Medulla oblongata (tissue), 1 donor: ENCODE measurements at regions not wholly inside any gene's neighbourhood (a gene's known extent, or its start where the extent isn't known, plus 50 kb on each side); places are given as distances from the start of the nearest gene placed in this dataset.
"Not testable (repeated sequence)": the region's sequence is repeated elsewhere in the genome, so short reads cannot be mapped to it uniquely, and the experiment has no call there.

Experiments
- DNase-seq: peaks from one replicate; pipeline ENCODE4 v3.0.0-alpha.2; 2015; ENCODE audit errors: extremely low spot score

- no peak for DNase-seq
These were observed 55.5 kb downstream of the TPBG start for GRCh38 chr6:82419132-82419581.

DNA sequence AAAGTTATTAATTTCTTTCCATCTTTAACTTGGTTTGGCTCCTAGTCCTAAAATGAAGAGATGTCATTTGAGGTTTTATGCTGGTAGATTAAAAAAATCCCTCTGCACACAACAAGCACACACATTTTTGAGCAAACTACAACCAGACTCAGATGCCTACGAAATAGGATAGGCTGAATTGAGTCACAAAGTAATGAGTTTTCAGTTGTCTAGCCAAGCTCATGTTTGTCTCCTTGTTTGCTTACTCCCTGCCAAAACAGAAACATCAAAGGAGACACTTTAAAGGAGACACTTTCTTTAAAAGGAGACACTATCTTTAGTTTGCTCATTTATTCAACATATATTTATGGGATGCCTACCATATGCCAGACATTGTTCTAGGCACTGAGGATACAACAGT, 56.2 kb downstream of the TPBG start:
- no peak for DNase-seq

GRCh38 chr6:82430611-82431010, 67.0 kb downstream of the TPBG start:
- DNase-seq = no peak

GRCh38 chr6:82436740-82437139, 73.1 kb downstream of the TPBG start:
- DNase-seq = no peak

- no peak for DNase-seq
These were observed 74.1 kb downstream of the TPBG start for GRCh38 chr6:82437701-82438100.

GRCh38 chr6:82441047-82441855, 77.6 kb downstream of the TPBG start:
- no peak for DNase-seq

- no peak for DNase-seq
These were observed 78.6 kb downstream of the TPBG start for GRCh38 chr6:82442061-82442719.

- no peak for DNase-seq
These were observed 94.5 kb downstream of the TPBG start for GRCh38 chr6:82458147-82458546.

- no peak for DNase-seq
These were observed 95.1 kb downstream of the TPBG start for GRCh38 chr6:82458705-82459104.

- no peak for DNase-seq
These were observed 97.9 kb downstream of the TPBG start for GRCh38 chr6:82461536-82461935.

GRCh38 chr6:82467338-82467737, 103.7 kb downstream of the TPBG start:
- no peak for DNase-seq

- not testable (repeated sequence) for DNase-seq
These were observed 106.5 kb downstream of the TPBG start for GRCh38 chr6:82470123-82470522.

DNA sequence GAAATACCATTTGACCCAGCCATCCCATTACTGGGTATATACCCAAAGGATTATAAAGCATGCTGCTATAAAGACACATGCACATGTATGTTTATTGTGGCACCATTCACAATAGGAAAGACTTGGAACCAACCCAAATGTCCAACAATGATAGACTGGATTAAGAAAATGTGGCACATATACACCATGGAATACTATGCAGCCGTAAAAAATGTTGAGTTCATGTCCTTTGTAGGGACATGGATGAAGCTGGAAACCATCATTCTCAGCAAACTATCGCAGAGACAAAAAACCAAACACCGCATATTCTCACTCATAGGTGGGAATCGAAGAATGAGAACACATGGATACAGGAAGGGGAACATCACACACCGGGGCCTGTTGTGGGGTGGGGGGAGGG, 111.5 kb downstream of the TPBG start:
- DNase-seq = not testable (repeated sequence)

DNA sequence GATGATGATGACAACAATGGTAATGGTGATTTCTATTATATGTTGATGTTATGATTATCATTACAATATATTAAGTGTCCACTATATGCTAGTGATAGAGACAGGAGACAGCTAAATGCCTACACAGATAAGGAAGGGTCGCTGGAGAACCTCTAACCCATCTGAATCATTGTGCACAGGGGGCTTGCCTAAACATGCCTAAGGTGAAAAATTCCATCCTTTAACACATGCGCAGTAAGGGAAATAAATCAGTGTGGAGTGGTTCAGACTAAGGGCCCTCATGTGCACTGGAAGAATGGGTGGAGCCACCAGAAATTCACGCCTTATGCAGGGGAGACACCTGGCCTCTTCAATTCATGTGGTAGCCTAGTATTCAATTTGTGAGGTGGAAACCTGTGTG, 120.4 kb downstream of the TPBG start:
- DNase-seq = no peak

DNA sequence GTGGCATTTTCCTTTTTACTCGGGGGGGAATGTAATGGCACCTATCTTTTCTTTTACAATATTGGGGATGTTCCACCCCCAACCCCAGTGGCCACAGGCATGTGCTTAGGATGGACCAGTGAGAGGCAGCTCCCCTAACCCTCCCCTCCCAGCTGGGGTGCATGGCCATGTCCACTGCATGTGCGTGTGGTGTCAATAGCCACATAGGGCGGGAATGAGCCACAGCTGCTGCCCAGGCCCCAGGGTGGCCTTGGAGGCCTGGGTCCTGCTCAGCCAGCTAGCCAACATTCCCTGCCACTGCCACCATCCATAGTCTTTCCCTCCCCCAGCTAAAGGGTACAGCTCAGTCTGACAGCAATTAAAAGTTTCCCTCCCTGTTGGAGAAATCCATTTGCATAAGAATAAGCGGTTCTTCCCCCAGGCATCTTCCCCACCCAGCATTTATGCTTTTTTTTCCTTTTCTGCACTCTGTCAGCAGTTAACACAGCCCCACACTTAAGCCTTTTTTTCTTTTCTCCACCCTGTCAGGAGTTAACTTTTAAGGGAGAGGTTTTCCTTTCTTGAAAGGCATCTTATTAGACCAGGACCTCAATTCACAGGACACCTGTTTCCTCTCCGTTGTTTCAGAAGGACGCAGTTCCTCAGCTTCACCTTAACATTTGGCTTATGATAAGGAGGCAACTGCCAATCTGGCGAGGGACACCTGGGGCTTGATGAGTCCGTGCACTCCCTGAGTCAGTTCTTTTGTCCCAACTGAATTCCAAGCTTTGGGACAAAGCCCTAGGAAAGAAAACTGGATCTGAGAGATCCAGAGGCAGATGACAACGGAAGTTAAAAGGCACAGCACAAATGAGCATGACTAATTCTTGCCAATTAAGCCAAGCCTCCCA, 121.4 kb downstream of the TPBG start:
- DNase-seq = no peak

- DNase-seq = no peak
These were observed 124.3 kb downstream of the TPBG start for GRCh38 chr6:82487895-82488294.

GRCh38 chr6:82488403-82488802, 124.8 kb downstream of the TPBG start:
- DNase-seq = no peak

GRCh38 chr6:82492134-82492533, 128.5 kb downstream of the TPBG start:
- no peak for DNase-seq

DNA sequence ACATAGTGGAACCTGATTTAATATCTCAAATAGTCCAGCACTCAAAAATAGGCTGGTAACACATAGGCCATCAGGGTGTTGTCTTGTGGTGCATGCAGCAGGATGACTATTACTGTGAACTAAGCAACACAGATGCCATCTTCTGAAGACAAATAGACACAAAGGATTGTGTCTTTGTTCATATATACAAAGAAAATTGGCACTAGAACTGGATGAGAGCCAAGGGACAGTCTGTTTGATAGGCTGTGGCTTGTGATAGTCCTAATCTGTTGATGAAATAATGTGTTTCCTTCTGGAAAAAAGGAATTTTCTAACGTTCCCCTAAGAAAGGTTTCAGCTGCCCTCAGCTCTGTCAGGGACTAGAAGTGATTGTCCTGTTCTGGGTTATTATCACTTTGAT, 129.8 kb downstream of the TPBG start:
- DNase-seq = no peak

DNA sequence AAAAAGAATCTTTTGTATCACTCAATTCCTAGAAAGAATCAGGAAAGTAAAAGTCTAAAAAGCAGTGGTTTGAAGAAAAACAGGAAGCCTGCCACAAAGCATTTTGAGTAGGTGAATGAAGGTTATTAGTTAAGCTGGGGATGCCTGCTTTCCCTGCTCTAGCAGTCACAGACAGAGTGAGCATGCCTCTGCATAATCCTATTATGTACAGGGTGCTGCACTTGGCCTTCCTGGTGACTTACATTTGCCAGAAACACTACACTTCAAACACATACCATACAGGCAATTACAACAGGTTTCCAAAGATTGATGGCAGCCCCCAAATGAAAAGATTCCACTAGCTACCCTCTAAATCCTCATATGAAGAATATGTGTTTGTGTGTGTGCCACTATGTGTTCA, 130.8 kb downstream of the TPBG start:
- no peak for DNase-seq

DNA sequence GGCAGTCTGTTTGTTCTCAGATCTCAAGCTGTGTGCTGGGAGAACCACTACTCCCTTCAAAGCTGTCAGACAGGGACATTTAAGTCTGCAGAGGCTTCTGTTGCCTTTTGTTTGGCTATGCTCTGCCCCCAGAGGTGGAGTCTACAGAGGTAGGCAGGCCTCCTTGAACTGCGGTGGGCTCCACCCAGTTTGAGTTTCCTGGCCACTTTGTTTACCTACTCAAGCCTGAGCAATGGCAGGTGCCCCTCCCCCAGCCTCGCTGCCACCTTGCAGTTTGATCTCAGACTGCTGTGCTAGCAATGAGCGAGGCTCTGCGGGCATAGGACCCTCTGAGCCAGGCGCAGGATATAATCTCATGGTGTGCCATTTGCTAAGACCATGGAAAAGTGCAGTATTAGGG, 138.3 kb downstream of the TPBG start:
- not testable (repeated sequence) for DNase-seq

DNA sequence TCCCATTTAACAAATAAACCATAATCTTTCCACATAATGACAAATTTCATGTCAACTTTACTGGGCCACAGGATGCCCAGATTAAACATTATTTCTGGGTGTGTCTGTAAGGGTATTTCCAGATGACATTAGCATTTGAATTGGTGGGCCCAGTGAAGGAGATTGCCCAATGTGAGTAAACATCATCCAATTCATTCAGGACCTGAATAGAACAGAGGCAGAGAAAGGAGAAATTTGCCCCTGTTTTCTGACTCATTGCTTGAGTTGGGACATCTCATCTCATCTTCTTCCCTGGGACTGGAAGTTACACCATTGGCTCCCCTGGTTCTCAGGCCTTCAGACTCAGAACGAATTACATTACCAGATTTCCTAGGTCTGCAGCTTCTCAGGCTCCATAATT, 142.9 kb downstream of the TPBG start:
- DNase-seq = no peak
